ENCODE measurements at regions not wholly inside any gene's neighbourhood (a gene's known extent, or its start where the extent isn't known, plus 50 kb on each side); places are given as distances from the start of the nearest gene placed in this dataset.
"Not testable (repeated sequence)": the region's sequence is repeated elsewhere in the genome, so short reads cannot be mapped to it uniquely, and the experiment has no call there.

DNA sequence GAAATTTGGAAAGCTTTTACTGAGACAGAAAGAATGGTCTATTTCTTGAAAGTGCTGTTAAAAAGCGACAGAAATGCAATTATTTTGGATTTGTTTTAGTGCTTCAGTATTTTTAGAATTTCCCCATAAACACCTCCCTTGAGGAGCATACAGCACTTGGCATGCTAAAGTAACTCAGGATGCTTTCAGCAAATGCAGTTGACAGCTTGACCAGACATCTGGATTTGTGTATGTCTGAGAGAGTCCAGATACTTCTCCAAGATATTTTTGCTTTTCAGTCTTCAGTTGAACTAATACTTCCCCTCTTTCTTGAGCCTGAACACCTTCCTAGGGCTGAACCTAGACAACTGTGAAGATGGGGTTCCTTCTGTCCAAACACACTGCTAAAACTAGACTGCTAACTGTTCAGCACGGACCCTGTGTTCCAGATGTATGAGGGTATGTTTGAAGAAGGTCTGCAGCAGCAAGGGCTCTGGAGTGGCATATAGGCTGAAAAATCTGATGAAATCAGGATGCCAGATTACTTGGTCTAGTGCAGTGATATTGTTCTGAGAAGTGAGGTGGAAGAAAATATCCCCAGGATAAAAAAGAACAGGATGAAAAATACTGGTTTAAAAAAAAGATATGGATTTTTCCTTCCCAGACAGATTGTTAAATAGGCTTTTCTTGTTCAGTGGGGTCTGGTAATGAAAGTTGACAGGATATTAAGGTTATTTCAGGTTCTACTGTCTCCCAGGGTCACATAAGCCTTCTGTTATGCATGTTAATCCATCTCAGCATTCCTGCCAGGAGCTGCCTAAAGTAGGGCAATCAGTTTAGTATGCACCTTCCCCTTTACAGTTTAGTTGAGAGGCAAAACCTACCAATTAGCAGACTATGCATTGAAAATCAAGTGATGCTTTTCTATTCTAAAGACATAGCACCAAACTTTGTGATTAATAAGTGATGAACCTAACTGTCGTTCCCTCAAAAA lies 516.9 kb upstream of the TBL1XR1 start:
- TF ChIP-seq, protein P1, sequence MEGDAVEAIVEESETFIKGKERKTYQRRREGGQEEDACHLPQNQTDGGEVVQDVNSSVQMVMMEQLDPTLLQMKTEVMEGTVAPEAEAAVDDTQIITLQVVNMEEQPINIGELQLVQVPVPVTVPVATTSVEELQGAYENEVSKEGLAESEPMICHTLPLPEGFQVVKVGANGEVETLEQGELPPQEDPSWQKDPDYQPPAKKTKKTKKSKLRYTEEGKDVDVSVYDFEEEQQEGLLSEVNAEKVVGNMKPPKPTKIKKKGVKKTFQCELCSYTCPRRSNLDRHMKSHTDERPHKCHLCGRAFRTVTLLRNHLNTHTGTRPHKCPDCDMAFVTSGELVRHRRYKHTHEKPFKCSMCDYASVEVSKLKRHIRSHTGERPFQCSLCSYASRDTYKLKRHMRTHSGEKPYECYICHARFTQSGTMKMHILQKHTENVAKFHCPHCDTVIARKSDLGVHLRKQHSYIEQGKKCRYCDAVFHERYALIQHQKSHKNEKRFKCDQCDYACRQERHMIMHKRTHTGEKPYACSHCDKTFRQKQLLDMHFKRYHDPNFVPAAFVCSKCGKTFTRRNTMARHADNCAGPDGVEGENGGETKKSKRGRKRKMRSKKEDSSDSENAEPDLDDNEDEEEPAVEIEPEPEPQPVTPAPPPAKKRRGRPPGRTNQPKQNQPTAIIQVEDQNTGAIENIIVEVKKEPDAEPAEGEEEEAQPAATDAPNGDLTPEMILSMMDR (IDR thresholded peaks at IDR 0.05; ENCODE audit: extremely low read depth, missing control alignments) = no peak
- no peak for DNase-seq (ENCODE audit: low spot score)

DNA sequence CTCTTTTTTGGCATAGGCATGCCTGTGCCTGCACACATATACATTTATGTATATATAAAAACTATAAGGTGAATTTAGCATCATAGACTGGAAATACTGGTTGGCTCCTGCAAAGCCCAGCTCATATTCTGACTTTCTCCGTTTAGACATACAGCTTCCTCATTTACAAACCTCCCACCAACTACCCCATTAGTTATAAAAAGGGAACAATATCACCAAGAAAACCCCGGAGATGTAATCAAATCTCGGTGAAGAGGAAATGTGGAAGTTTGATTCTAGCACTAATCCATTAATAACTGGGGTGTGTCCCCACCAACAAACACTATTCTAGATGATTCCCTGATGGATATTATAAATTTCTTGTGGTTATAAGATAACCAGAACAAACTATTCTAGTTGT lies 517.7 kb upstream of the TBL1XR1 start:
- DNase-seq (ENCODE audit: low spot score) = no peak
- TF ChIP-seq, protein P1 (IDR thresholded peaks at IDR 0.05; ENCODE audit: extremely low read depth, missing control alignments) = no peak

DNA sequence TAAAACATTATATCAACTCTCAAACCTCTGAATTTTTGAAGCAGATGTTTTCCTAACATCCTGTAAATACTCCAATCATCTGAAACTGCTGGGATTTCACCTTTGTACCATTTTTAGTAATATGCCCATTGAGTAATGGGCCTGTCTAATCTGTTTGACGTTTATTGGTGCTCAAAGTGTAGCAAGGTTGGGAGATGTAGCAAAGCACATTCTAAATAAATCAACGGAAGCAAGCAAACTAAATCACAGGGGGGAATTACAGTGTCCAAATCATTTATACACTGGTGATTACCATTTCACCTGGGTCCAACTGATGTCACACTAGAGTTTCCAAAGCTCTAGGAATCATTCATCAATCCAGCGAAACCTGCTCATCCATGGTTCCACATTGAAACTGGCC lies 518.7 kb upstream of the TBL1XR1 start:
- DNase-seq (ENCODE audit: low spot score) = no peak
- TF ChIP-seq, protein P1 (IDR thresholded peaks at IDR 0.05; ENCODE audit: extremely low read depth, missing control alignments) = no peak

DNA sequence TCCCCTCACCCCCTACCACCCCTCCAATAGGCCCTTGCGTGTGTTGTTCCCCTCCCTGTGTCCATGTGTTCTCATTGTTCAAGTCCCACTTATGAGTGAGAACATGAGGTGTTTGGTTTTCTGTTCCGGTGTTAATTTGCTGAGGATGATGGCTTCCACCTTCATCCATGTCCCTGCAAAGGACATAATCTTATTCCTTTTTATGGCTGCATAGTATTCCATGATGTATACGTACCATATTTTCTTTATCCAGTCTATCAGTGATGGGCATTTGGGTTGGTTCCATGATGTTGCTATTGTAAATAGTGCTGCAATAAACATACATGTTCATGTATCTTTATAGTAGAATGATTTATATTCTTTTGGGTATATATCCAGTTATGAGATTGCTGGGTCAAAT lies 523.6 kb upstream of the TBL1XR1 start:
- DNase-seq (ENCODE audit: low spot score) = not testable (repeated sequence)

DNA sequence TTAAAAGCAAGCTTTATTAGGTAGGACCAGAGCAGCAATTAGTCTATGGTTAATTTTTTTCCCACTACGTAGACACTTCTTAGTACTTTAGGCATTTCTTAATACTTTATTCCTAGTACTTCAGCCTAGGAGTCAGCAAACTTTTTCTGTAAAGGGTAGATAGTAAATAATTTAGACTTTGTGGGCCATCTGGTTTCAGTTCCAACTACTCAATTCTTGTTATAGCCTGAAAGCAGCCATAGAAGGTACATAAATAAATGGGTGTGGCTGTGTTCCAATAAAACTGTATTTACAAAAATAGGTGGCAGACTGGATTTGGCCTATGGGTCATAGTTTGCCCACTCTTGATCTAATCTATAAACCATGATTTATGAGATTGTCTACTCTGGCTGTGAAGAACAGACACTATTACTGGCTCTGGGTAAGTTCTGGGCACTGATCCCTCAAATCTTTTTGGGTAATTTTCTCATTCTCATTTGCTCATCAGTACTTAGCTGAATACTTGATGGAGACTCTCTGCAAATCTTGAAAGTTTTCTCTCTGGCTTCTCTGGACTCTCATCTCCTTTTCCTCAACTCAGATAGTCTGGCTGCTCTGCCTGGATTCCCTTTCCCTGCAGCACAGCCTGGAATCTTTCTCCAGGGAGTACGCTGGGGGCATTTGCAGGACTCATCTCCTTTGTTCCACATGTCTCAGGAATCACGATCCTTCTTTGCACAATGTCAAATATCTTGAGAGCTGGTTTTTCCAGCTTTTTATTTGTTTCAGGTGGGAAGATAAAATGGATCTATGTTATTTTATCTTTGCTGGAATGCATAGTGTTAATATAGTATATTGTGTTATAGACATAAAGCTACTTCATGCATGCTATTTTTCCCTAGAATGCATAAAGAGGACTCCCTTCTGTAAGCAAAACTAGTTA lies 524.8 kb upstream of the TBL1XR1 start:
- TF ChIP-seq, protein P1 (IDR thresholded peaks at IDR 0.05; ENCODE audit: extremely low read depth, missing control alignments) = no peak
- no peak for DNase-seq (ENCODE audit: low spot score)

DNA sequence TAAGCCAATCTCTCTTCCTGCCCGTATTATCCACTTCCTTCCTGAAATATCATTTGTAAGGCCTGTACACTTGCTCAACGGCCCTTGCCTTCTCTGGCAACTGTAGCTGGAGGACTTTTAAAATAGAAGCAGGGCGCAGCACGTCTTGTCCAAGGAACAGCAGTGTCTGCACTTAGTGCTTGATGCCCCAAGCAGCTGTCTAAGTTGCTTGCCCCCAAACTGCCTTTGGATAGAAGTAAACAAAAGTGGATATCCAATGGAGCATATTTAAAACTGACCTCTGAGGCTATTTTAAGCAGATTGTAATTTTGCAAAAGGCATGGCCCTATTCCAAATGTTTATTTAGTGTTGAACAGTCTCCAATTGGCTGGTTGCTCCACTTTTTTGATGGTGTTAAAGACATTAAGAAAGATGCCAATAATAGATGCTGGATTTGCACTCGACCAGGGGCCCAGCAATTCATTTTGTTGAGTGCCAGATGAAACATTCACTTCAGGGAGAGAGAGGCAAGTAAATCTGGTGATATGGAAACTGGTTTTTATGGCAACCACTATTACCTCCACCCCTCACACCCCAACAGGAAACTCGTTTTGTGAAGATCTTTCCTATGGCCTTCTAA lies 526.8 kb upstream of the TBL1XR1 start:
- TF ChIP-seq, protein P1 (IDR thresholded peaks at IDR 0.05; ENCODE audit: extremely low read depth, missing control alignments) = no peak
- no peak for DNase-seq (ENCODE audit: low spot score)

DNA sequence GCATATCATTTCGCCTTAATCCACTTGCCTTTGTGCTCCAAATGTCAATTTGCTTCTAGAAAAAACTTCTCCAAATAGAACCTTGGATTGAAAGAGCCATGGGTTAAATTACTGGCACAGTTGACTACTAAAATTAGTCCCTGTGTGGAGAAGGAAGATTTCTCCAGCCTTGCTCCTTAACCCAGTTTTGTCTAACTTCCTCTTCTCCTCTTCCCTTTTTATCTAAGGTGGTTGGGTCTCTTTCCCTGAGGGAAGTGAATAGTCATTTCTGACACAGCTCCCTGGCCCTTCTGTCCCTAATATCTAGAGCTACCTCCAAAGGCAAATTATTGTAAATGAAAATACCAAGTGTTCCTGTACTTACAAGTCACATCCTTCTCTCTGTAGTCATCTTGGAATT lies 527.9 kb upstream of the TBL1XR1 start:
- TF ChIP-seq, protein P1 (IDR thresholded peaks at IDR 0.05; ENCODE audit: extremely low read depth, missing control alignments) = no peak
- no peak for DNase-seq (ENCODE audit: low spot score)
